SK-N-MC (cell line): ENCODE measurements at regions not wholly inside any gene's neighbourhood (a gene's known extent, or its start where the extent isn't known, plus 50 kb on each side); places are given as distances from the start of the nearest gene placed in this dataset.
"Not testable (repeated sequence)": the region's sequence is repeated elsewhere in the genome, so short reads cannot be mapped to it uniquely, and the experiment has no call there.

Experiments used
- EZH2 ChIP-seq: fragments of 200-600 bp; sonication (generic); IDR thresholded peaks from one replicate; pipeline ENCODE4 v1.6.1; 2017; ENCODE audit warnings: antibody characterized with exemption
- POLR2AphosphoS5 ChIP-seq: IDR thresholded peaks from 2 replicates; pipeline ENCODE4 v1.6.1; 2012; ENCODE audit warnings: mild to moderate bottlenecking, low read depth, low read length, borderline replicate concordance

- TF ChIP-seq POLR2AphosphoS5, EZH2: not testable (repeated sequence)
Observed at GRCh38 chr16:22586732-22587131, 76.0 kb downstream of the NPIPB5 start.
